Pancreas (tissue), 10 donors: ENCODE measurements at regions not wholly inside any gene's neighbourhood (a gene's known extent, or its start where the extent isn't known, plus 50 kb on each side); places are given as distances from the start of the nearest gene placed in this dataset.
"Not testable (repeated sequence)": the region's sequence is repeated elsewhere in the genome, so short reads cannot be mapped to it uniquely, and the experiment has no call there.

Experiments used
- ATAC-seq, 4 donors: fragments of 200-7000 bp; cut with Tn5 transposase; one replicate each; pipeline versions ENCODE4 v1.8.0 to v1.9.1; 2020; ENCODE audit warnings: mild to moderate bottlenecking in 4 of 4, moderate library complexity in 4 of 4
- DNase-seq, 6 donors: peaks; one replicate each; pipeline ENCODE4 v3.0.0-alpha.2; 2020
- FAIRE-seq: peaks from 2 replicates; lab custom pipeline; 2012; peaks lifted over from hg19 to GRCh38; lab: Jason Lieb, UNC
- H3K27ac ChIP-seq, 4 donors: fragments of 200-600 bp; sonication (generic); 1 replicate in 3 of 4; 2 replicates in 1 of 4; pipeline versions ENCODE4 v1.5.0 to v1.8.0; 2020
- H3K27me3 ChIP-seq, 4 donors: fragments of 200-600 bp; one replicate each; pipeline ENCODE4 v1.8.0; 2021
- H3K36me3 ChIP-seq, 3 donors: fragments of 200-600 bp; sonication (generic) in 1 of 3; one replicate each; pipeline versions ENCODE4 v1.5.0 to v1.8.0; 2020 to 2021
- H3K4me1 ChIP-seq, 3 donors: fragments of 200-600 bp; one replicate each; pipeline ENCODE4 v1.8.0; 2021
- H3K4me3 ChIP-seq, 4 donors: fragments of 200-600 bp; sonication (generic) in 2 of 4; one replicate each; pipeline versions ENCODE4 v1.5.0 to v1.8.0; 2020 to 2021
- H3K9me3 ChIP-seq, 4 donors: fragments of 200-600 bp; one replicate each; pipeline ENCODE4 v1.8.0; 2021
- CTCF ChIP-seq, 4 donors: fragments of 200-600 bp; sonication (generic) in 3 of 4; IDR thresholded peaks; one replicate each; pipeline versions ENCODE4 v1.5.0 to v1.8.0; 2021; ENCODE audit warnings: antibody characterized with exemption in 4 of 4
- WGBS, 2 donors: extraction: QIAGEN DNeasy Blood & Tissue Kit; methylation state at CpG; one replicate each; pipeline ENCODE4 v1.1.7; 2013; 5-methylcytosine and 5-hydroxymethylcytosine counted together
- intact Hi-C, 3 donors: fragments of 100-400 bp; cut with DNase I; formaldehyde crosslinking; loops; one replicate each; pipeline versions ENCODE4 v1.11.1 to v1.14.2; 2022
- donor health status: healthy with polysubstance abuse.
- donor health status: DM: no; HTN: no; CAD: no; lungs with moderate emphysema.
- donor health status: DM: no; HTN: no; CAD: no.
- donor health status: control.
- donor health status: control.
- donor health status: Bipolar disorder and iron deficiency.
- donor health status: DM: yes; HTN: yes; CAD: no.
- donor health status: DM: no; HTN: no; CAD: no.
- donor health status: DM: no; HTN: no; CAD: no.
- donor health status: DM: yes; HTN: yes; CAD: no.

GRCh38 chr7:24444666-24445440 is 128.4 kb upstream of the PALS2 start:
- ATAC-seq (peak in 2 of 4 donors; percentile 23 to 61), FAIRE-seq (no peak), DNase-seq (no peak)
- Histone ChIP-seq H3K4me1 (no peaks in the 10 kb centered on the region), H3K27me3 (no peaks in the 10 kb centered on the region), H3K36me3 (no peaks in the 10 kb centered on the region), H3K27ac (no peak overlapping the region), H3K9me3 (no peaks in the 10 kb centered on the region), H3K4me3 (no peak overlapping the region)
- intact Hi-C loops, result no loop called here
- TF ChIP-seq CTCF (IDR thresholded peaks at IDR 0.05), result no peak
- WGBS, 2 donors, result 44 to 45% methylated on average over 11 of the region's 11 CpGs

- Histone ChIP-seq H3K36me3 (no peaks in the 10 kb centered on the region), H3K27me3 (no peaks in the 10 kb centered on the region), H3K9me3 (no peaks in the 10 kb centered on the region), H3K4me1 (no peaks in the 10 kb centered on the region), H3K27ac (no peak overlapping the region), H3K4me3 (no peak overlapping the region)
- DNase-seq, result no peak
- FAIRE-seq, result no peak
- no peak for TF ChIP-seq CTCF (IDR thresholded peaks at IDR 0.05)
- intact Hi-C loops, result no loop called here
- 64 to 66% methylated on average over 4 of the region's 4 CpGs for WGBS, 2 donors
- ATAC-seq, result no peak
Measured at GRCh38 chr7:24448038-24448437, 125.2 kb upstream of the PALS2 start.

GRCh38 chr7:24449416-24449815 is 123.8 kb upstream of the PALS2 start:
- DNase-seq, H3K4me3 ChIP-seq, H3K27me3 ChIP-seq, H3K27ac ChIP-seq, FAIRE-seq, H3K4me1 ChIP-seq, H3K36me3 ChIP-seq, H3K9me3 ChIP-seq, ATAC-seq, intact Hi-C loops: not testable (repeated sequence)
- 88 to 92% methylated on average over 5 of the region's 5 CpGs for WGBS, 2 donors

- peaks cover 13 to 16% (median 15%) of the 10 kb centered on the region in 3 donors for H3K4me1 ChIP-seq
- intact Hi-C loops, result no loop called here
- no peak for FAIRE-seq
- 60 to 64% methylated on average over 6 of the region's 6 CpGs for WGBS, 2 donors
- peak in 2 of 4 donors; percentile 17 to 47 for ATAC-seq
- no peak overlapping the region for H3K4me3 ChIP-seq
- H3K36me3 ChIP-seq, result no peaks in the 10 kb centered on the region
- H3K9me3 ChIP-seq, result no peaks in the 10 kb centered on the region
- peak overlapping the region in 2 of 4 donors; percentile 48 to 52 for H3K27ac ChIP-seq
- no peak for DNase-seq
- H3K27me3 ChIP-seq, result no peaks in the 10 kb centered on the region
- TF ChIP-seq CTCF (IDR thresholded peaks at IDR 0.05), result no peak
Measured at GRCh38 chr7:24455813-24456525, 117.3 kb upstream of the PALS2 start.

GRCh38 chr7:24456526-24457218 is 116.6 kb upstream of the PALS2 start:
- DNase-seq (peak in 2 of 6 donors; percentile 25 to 31), FAIRE-seq (no peak), ATAC-seq (peak; percentile 86 to 96 (median 92))
- intact Hi-C loops, result no loop called here
- no peaks in the 10 kb centered on the region for H3K27me3 ChIP-seq
- TF ChIP-seq CTCF (IDR thresholded peaks at IDR 0.05), result no peak
- H3K36me3 ChIP-seq, result no peaks in the 10 kb centered on the region
- no peaks in the 10 kb centered on the region for H3K9me3 ChIP-seq
- 3 to 7% methylated on average over 4 of the region's 4 CpGs for WGBS, 2 donors
- no peak overlapping the region for H3K4me3 ChIP-seq
- peaks cover 13 to 16% (median 15%) of the 10 kb centered on the region in 3 donors for H3K4me1 ChIP-seq
- H3K27ac ChIP-seq, result peak overlapping the region in 2 of 4 donors; percentile 48 to 52
